Left renal pelvis (tissue), 4 donors: ENCODE measurements at regions not wholly inside any gene's neighbourhood (a gene's known extent, or its start where the extent isn't known, plus 50 kb on each side); places are given as distances from the start of the nearest gene placed in this dataset.
A peak's percentile ranks its signal among the peaks of the same experiment; 100 is the strongest.
"Not testable (repeated sequence)": the region's sequence is repeated elsewhere in the genome, so short reads cannot be mapped to it uniquely, and the experiment has no call there.

Source experiments
- DNase-seq, 4 donors: peaks; one replicate each; pipeline ENCODE4 v3.0.0-alpha.2; 2013; ENCODE audit warnings: low read depth in 4 of 4, low spot score in 3 of 4

DNA sequence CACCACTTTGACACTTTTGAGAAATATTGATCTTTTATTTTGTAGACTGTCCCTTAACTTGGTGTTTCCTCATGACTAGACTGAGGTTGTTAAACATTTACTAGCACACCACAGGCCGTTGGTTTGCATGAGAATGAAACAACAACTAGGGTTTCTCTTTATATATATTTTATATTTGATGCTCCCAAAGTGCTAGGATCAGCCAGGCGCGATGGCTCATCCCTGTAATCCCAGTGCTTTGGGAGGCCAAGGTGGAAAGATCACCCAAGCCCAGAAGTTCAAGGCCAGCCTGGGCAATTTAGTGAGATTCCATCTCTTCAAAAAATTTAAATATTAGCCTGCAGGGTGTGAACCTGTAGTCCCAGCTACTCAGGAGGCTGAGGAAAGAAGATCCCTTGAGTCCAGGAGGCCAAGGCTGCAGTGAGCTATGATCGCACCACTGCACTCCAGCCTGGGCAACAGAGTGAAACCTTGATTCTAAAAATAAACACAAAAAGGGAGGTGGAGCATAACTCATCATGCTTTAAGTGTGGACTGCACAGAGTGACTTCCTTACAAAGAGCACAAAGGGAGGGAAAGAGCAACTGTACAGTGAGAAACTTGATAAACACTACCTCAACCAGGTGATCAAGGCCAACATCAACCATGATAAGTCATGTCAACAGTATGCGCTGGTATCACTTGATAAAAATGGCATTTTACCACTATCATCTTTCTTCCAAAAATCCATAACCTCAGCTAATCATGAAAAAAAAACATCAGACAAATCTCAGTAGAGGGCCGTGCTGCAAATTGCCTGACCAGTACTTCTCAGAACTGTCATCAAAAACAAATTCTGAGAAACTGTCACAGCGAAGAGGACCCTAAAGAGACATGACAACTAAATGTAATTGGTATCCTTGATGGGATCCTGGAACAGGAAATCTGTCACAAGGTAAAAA lies 72.8 kb upstream of the ATF7IP2 start:
- peak in 1 of 4 donors; percentile 46 for DNase-seq

DNA sequence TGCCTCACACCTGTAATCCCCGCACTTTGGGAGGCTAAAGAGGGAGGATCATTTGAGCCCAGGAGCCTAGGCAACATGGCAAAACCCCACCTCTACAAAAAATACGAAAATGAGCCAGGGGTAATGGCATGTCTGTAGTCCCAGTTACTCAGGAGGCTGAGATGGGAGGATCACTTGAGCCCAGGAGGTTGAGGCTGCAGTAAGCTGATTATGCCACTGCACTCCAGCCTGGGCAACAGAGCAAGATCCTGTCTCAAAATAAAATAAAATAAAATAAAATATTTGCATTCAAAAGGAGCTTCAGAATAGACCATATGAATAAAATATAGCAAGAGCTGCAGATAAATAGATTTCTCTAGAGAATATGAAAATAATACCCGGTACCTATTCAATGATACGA lies 71.5 kb upstream of the ATF7IP2 start:
- no peak for DNase-seq

DNA sequence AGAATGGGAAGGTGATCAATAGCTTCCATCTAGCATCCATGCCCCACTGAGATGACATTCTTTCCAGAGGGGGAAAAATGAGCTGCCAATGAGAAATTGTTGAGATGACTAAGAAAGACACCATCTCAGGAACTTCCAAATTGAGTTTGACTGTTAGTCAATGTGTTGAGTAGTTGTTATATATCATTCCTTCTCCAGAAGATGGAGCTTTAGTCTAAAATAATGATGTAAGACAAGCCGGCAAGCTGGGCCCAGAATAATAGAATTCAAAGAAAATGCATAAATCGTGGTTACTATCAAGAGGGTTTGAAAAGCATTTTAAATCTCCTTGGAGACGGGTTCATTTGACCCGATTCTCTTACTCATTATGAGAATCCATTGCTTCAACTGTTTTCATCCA lies 71.0 kb upstream of the ATF7IP2 start:
- no peak for DNase-seq

DNA sequence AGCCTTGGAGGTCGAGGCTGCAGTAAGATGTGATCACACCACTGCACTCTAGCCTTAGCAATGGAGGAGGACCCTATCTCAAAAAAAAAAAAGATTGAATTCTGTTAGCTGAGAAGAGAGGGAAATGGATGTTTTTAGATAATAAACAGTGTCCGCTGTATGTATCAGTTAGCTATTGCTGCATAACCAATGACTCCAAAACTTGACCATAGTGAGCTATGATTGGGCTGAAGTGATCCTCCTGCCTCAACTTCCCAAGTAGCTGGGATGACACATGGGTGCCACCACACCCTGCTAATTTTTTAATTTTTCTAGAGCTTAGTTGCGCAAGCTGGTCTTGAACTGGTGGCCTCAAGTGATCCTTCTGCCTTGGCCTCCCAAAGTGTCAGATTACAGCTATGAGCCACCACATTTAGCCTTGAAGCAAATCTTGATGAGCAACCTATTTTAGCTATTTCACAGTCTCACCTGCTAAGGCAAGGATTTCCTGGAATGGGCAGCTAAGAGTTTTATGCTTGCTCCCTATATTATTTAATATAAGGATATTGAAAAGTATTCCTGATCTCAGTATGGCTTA lies 68.3 kb upstream of the ATF7IP2 start:
- no peak for DNase-seq

DNA sequence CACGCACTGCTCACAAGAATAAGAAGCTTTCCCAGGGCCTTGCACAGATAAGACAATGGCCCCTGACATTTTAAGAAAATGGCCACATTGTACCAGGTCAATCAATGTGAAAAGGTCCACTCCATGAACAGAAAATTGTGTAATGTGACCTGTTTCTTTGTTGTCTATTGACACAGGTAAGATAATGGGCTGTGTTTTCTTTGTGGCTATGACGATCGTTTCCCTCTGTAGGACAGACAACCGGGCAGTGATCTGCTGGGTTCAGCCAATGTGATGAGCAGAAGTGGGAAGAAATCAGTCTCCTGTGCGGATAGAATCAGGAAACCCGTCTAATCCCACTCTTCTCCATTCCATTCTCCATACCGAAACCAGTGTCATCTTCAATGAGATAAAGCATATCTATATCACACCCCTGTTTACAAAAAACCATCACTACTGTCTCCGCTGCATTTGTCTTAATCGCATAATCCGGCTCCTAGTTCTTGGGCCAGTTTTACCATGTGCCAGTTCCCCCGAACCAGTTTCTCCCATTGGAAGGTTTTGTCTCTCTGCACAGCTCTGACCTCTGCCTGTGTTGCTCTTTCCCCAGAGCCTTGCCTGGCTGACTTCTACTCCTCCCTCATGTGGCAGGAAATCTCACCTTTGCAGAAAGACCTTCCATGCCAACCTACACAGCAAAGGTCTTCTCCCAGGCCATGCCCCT lies 66.9 kb upstream of the ATF7IP2 start:
- DNase-seq = no peak

DNA sequence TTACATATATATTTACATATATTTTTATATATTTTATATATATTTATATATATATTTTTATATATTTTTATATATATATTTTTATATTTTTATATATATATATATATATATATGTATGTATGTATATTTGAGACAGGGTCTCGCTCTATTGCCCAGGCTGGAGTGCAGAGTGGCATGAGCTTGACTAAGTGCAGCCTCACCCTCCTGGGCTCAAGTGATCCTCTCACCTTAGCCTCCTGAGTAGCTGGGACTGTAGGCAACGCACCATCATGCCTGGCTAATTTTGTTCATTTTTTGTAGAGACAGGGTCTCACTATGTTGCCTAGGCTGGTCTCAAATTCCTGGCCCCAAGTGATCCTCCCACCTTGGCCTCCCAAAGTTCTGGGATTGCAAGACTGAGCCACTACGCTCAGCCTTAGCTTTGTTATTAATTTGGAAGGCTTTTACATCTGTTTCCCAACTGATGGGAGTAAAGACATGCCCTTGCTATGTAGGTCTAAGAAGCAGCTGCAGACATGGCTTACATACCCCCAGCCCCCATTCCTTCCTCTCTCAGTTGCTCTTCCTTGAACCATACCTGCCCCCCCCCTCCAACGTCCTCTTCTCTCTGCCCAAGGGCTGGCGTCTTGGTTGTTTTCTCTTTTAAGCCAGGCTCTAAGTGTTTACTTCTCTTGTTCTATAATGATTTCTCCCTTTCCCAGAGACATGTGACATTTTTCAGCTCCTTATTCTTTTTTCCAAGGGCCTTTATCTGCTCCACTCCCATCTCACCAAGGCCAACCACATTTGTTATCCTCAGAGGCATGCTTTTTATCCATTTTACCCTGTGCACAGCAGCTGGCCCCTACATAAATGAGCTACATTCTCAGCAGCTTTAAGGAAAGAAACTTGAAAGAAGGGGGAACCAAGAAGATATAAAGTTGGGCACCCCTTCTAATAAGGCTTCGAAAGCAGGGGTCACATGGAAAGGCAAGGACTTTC lies 64.2 kb upstream of the ATF7IP2 start:
- no peak for DNase-seq

DNA sequence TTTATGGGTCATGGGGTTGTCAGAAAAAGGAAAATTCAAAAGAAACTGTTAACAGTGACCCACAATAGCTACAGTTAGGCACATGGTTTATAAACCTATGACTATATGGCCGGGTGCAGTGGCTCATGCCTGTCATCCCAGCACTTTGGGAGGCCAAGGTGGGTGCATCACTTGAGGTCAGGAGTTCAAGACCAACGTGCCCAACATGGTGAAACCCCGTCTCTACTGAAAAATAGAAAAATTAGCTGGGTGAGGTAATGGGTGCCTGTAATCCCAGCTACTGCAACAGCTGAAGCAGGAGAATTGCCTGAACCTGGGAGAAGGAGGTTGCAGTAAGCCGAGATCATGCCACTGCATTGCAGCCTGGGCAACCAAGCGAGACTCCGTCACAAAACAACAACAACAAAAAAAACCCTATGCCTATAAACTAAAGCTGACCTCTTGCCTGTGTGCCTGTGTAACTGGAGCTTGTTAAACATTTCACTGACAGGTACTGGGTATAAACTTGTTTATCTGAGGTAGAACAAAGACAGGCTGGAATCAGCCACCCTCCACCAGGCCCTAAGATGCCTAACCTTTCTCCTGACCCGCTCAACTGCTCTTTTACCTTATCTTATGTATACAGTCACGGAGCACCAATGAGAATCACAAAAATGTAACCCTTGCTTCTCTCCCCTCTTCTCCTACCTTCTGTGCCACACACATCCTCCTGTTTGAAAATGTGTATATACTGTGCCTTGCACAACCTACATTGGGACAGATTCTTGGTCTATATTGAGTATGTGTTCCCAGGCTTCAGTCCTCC lies 62.9 kb upstream of the ATF7IP2 start:
- DNase-seq = no peak

DNA sequence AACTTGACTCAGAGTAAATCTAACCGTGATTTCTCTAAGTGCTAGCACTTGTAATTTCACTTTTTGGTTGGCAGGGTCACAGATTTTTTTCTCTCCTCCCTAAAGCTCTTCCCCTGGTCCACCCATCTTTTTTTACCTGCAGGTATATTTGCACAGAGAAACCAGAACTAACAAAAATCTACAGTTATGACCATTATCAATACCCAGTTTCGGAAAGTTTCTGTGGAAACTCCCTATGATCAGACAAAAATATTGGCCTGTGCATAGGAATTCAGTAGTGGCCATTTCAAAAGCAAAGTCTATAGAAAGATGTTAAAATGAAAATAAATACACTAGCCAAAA lies 62.4 kb upstream of the ATF7IP2 start:
- DNase-seq = no peak

DNA sequence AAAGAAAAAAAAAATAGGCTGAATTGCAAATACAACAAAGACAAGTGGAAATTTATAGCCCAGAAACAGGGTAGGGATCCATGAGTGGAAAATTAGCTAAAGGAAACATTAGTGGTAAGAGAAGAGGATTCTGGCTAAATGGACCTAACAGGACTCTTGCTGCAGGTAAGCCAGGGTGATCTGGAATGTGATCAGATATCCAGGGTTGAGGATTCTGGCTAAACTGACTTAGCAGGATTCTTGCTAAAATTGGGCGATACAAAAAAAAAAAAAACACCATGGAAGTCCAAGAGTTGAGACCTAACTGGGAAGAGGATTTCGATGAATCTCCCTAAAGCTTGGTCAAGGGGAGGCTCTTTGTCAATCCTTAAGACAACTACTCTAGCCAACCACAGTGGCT lies 61.7 kb upstream of the ATF7IP2 start:
- DNase-seq = no peak

DNA sequence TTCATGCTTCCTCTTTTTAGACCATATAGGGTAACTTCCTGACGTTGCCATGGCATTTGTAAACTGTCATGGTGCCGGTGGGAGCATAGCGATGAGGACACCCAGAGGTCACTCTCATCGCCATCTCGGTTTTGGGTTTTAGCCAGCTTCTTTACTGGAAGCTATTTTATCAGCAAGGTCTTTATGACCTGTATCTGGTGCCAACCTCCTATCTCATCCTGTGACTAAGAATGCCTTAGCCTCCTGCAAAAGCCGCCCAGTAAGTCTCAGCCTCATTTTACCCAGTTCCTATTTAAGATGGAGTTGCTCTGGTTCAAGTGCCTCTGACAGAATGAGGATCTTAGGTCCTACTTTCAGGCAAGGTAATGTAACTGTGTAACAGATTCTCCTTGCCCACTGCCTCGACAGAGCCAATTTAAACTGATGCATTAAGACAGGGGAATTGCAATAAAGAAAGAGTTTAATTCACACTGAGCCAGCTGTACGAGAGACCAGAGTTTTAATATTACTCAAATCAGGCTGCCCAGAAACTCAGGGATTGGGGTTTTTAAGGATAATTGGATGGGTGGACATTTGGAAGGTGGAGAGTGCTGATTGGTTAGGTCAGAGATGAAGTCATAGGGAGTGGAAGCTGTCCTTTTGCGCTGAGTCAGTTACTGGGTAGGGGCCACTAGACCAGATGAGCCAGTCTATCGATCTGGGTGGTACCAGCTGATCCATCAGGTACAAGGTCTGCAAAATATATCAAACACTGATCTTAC lies 59.9 kb upstream of the ATF7IP2 start:
- DNase-seq = no peak

DNA sequence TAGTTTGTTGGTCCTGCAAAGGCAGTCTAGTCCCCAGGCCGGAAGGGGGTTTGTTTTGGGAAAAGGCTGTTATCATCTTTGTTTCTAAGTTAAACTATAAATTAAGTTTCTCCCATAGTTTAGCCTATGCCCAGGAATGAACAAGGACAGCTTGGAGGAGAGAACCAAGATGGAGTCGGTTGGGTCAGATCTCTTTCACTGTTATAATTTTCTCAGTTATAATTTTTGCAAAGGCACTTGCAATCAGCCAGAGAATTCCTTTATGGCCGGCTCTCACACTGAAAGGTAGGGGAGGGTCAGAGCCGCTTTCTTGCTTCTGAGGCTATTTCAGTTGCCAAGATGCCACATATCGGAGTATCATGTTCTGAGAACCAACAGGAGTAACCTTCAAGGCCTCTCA lies 59.2 kb upstream of the ATF7IP2 start:
- DNase-seq = no peak

DNA sequence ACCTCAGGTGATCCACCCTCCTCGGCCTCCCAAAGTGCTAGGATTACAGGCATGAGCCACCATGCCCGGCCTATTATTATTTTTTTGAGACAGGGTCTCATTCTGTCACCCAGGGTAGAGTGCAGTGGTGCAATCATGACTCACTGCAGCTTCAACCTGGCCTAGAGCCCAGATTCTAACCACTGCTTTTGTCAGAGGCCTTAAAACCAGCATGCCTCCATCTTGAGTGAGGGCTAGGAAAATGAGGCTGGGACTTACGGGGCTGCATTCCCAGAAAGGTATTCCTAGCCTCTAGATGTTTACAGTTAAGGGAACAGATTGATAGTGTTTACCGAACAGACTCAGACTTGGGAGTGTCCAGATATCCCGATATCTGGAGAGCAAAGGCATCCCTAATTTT lies 57.6 kb upstream of the ATF7IP2 start:
- not testable (repeated sequence) for DNase-seq

DNA sequence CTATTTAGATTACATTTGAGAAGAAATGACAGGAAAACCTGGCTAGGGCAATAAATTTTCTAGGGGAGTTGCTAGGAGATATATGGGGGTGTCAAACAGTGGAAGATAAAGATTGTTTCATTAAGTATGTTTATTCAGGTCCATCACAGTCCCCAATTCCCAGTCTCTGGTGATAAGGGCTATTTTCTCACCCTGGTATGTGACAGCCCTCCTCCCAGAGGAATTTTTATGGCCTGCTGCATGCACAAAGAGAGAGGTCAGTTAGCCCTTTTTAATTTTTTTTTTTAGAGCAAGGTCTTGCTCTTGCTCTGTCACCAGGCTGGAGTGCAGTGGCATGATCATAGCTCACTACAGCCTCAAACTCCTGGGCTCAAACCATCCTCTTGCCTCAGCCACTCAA lies 53.6 kb upstream of the ATF7IP2 start:
- DNase-seq = no peak

DNA sequence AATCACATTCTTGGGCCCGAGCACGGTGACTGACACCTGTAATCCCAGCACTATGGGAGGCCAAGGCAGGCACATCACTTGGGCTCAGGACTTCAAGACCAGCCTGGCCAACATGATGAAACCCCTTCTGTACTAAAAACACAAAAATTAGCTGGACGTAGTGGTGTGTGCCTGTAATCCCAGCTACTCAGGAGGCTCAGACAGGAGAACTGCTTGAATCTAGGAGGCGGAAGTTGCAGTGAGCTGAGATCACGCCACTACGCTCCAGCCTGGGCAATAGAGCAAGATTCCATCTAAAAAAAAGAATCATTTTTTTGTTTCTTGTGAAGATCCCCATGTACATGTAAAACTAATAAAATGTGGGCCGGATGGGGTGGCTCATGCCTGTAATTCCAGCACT lies 53.1 kb upstream of the ATF7IP2 start:
- DNase-seq = no peak

DNA sequence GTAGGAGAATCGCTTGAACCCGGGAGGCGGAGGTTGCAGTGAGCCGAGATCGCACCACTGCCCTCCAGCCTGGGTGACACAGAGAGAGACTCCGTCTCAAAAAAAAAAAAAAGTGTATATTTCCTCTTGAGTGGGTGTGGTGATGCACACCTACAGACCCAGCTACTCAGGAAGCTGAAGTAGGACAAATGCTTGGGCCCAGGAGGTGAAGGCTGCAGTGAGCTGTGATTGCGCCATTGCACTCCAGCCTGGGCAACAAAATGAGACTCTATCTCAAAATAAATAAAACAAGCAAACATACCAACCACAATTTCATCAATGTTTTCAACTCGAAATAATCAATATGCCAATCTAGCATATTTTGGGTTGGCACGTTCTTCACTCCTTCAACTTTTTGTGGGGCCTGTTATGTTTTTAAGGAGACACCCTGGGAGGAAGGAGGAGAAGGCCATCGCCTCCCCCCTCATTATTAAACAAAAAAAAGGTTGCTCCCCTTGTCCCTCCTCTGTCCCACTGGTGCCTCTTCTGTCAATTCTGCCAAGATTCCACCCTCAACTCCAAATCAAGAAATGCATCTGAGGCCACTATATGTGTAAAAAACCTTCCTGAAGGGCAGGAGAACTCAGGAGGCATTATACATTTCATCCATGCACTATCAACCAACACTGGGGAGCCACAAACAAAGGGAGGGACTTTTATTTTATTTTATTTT lies 52.4 kb upstream of the ATF7IP2 start:
- DNase-seq = no peak

DNA sequence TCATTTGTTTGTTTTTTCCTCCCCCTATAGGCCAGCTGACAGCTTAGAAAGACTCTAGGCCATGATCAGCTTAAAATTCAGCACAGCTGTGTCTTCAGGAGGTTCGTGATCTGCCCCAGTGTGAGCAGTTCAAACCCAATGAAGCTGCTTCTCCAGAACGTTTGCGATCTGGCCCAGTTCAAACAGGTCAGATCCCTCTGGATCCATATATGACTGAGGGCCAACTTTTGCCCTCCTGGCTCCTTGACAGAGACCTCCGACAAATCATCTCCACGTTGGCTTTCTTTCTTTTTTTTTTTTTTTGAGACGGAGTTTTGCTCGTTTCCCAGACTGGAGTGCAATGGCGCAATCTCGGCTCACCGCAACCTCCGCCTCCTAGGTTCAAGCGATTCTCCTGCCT lies 50.2 kb upstream of the ATF7IP2 start:
- no peak for DNase-seq
